GM18861 (cell line): ENCODE measurements at regions not wholly inside any gene's neighbourhood (a gene's known extent, or its start where the extent isn't known, plus 50 kb on each side); places are given as distances from the start of the nearest gene placed in this dataset.

Experiments used
- ATAC-seq: cut with Tn5 transposase; IDR thresholded peaks from one replicate; pipeline ENCODE4 v1.9.1; 2021; ENCODE audit not compliant: unreplicated experiment

DNA sequence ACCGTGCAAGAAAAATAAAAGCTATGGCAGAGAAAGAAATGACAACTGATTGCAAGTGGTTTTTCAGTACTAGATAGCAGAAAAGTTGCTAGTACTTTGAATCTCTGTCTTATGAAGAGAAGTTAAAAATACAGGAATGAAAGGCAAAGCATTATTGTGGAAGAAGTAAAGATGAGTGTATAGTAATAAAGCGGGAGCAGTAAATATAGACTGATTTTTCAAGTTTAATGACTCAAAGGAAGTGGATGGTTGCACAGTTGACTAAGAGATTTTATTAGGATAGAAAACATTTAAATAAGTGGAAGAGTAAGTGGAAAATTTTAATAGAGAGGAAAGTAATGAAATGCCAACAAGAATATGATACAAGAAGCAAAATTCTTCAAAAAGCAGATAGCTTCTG, 1076.1 kb upstream of the CADM2 start:
- ATAC-seq: no peak

DNA sequence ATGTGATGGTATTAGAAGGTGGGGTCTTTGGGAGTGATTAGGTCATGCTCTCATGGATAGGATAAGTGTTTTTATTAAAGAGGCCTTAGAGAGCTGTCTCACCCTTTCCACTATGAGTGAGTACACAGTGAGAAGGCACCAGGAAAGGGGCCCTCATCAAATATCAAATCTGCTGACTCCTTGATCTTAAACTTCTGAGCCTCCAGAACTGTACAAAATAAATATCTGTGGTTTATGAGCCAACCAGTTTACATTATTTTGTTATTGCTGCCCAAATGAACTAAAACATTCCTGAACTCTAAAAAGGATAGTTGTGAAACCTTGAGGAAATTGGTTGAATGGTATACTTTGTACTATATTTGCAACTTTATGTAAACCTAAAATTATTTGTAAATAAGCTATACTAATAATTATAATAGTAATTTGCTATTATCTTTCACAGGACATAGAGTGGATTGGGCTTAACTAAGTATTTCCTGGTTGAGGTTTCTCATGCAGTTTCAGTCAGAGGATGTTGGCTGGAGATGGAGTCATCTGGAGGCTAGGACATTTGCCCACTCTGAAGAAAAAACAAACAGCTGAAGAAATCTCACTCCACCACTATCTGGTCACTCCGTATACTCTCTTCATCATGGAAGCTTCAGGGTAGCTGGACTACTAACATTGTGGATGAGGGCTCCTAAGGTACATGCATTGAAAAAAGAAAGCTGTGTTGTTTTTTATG, 1068.6 kb upstream of the CADM2 start:
- ATAC-seq: no peak

DNA sequence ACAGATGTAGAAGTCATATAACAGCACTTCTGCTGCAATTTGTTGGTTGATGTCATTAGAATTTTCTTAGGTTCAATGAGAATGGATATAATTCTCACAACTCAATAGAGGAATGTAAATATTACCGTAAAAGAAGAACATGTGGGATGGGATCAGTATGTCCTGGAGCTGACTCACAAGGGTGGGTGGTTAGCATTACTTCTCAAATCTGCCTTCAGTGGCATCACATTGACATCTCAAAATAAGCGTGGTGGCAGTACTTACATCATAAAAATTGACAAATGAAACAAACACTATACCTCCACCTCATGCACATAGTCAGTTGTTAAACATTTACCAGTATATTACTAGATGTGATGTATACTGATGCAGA, 1068.0 kb upstream of the CADM2 start:
- no peak for ATAC-seq

DNA sequence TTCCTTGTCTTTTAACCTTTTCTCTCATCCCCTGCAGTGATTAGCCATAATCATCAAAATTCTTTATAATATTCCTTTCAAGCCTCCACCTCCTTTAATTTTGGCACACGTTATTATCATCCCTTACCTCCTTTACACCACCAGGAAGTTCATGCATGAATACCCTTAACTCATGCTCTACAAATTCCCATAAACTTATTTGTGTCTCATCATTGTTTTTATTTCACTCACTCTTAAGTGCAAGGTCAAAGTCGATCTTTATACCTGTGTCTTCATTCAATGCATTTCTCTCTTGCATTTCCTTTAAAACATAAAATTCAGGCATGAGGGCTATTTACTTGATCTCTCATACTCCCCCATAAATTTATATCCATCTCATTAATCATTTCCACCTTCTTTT, 1064.6 kb upstream of the CADM2 start:
- ATAC-seq: no peak

DNA sequence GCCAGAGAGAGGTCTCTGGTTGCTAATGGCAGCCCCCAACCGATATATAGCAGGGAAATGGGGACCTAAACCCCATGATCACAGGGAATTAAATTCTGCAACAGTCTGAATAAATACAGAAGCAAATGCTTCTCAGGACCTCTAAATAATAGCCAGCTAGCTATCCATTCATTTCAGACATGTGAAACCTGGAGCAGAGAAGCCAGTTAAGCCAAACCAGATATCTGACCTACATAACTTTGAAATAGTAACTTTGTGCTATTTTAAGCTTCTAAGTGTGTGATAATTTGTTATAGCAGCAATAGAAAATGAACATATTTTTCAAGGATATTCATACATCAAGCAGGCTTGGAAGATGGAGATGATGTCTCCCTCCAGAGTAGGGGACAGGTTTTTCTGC, 1062.9 kb upstream of the CADM2 start:
- no peak for ATAC-seq

DNA sequence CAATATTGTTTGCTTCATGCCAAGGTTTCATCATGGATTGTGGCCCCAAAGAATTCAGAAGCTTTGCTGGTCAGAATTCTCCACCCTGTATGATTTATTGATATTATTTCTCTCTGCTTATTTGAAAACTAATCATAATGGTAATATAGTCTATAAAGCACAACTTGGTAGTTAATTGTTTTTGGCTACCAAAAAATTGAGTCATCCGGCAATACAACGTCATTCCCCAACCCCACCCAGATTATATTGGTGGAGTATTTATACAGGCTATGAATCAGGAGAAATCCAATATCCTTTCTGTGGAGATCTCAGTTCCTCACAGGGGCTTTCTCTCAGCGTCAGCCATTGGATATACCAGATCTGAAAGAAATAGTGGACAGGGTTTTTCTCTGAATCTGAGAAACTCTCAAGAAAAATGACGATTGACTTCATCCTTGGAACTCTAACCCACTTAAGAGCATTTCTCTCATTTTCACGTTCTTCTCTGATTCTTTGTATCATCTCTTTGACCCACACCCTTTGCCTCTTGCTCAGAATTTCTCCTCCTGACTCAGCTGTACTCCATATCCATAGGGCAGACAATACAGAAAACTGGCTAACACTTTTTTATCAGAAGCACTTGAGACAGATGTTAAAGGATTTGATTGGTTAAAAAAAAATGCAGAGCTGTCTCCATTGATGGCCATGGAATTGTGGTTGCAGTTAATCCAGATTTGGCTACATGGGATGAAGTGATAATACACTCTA, 1055.8 kb upstream of the CADM2 start:
- no peak for ATAC-seq

DNA sequence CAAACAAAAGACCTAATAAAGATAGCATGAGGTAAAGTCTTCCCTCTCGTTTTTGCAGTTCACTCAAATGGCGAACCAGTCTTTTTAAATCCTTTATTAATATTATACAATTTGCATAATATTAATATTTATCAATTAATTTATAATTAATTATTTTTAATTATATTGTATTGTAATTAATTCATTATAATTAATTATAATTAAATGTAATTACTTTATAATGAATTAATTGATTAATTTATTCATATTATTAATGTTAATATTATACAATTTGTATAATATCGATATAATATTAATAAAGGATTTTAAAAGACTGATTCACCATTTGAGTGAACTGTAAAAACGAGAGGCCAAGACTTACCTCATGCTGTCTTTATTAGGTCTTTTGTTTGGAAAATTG, 1045.4 kb upstream of the CADM2 start:
- ATAC-seq: no peak

DNA sequence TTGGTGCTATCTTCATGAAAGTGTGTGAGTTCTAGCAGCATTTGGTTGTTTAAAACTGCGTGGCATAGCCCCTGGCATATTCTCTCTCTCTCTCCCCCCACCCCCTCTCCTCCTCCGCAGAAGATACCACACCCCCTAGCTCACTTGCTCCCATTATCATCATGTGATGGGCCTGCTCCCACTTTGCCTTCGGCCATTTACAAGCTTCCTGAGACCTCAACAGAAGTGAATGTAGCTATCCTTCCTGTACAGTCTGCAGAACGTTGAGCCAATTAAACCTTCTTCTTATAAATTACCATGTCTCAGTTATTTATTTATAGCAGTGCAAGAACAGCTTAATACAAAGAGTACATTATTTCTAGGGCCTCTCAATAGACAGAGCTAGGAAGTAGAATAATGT, 1032.5 kb upstream of the CADM2 start:
- ATAC-seq: no peak

DNA sequence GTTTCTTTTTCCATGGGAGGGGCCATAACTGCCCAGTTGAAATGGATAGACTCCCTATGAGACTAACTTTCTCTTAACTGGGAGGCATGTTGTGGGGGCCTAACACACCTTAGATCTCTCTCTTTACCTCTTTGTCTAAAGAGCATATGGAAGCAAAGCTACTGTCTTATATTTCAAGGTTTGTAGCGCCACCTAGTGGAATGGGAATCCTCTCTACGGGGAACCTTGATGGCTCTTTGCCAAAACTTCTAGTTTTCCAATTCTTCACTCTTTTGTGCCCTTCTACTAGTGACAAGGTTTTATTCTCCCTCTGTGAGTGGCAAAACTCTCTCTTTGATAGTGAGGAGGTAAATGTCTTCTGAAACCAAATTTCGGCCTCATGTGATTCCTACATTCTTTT, 1030.4 kb upstream of the CADM2 start:
- ATAC-seq: no peak

DNA sequence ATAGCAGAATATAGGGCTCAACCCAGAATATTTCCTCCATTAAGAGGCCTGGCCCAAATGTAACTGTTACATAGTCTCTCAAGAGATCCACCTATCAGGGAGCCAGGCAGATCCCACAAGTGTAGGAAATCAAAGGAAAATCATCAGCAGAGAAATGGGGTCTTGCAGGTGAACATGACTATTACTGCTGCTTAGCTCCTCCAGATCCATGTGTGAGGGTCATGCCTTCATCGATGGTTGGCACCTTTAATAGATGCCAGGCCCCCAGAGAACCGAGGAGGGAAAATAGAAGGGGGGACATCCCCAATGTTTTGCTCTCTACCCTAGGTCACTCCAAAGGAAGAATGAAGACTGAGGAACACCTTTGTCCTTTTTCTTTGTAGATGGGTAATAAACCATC, 1029.9 kb upstream of the CADM2 start:
- ATAC-seq: no peak

DNA sequence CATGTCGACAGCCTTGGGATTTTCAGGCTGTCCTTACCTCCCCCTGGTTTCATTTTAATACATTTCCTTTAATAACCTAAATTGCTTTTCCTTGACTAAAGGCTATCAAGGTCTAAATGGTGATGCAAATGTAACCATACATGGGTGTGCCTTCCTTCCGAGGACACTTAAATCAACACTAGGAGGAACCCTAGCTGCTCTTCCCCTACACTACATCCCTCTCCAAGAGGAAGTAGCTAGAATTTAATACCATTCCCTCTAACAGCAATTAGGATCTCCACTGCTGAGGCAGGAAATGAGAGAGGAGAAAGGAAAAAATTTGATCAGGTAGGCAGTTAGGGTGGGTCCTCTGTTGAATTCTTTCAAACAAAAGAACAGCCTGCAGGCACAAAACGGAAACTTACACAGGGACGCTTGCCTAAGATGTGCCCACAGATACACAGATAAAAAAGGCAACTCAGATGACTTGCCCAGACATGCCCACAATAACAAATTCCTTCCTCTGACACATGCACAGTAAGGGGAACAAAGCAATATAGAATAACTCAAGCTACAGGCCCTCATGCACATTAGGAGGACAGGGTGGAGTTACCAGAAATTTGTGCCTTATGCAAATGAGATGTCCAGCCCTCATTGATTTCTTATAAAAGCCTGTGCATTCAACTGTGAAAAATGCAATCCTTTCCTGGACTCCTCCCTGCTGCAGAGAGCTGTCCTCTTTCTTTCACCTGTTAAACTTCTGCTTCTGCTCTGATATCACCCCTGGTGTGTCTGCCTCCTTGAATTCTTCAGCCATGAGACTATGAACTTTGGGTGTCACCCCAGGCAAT, 1024.4 kb upstream of the CADM2 start:
- peak; percentile 53 for ATAC-seq

DNA sequence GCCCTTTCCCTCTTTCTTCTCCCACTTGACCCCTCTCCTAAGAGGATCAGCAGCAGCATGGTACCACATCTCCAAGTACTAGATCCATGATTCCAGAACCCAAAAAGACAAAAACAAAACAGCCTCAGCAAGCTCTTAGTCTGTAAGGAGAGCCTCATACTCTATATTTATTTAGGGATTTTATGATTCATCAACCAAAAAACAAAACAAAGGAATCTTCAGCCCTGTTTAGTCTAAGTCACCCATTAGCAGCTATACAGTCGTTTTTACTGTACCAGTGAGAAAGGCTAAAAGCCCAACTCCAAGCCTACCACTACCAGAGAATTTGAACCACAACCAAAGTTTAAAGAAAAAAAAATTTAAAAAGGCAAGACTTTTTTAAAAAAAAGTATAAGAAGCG, 1020.3 kb upstream of the CADM2 start:
- no peak for ATAC-seq

DNA sequence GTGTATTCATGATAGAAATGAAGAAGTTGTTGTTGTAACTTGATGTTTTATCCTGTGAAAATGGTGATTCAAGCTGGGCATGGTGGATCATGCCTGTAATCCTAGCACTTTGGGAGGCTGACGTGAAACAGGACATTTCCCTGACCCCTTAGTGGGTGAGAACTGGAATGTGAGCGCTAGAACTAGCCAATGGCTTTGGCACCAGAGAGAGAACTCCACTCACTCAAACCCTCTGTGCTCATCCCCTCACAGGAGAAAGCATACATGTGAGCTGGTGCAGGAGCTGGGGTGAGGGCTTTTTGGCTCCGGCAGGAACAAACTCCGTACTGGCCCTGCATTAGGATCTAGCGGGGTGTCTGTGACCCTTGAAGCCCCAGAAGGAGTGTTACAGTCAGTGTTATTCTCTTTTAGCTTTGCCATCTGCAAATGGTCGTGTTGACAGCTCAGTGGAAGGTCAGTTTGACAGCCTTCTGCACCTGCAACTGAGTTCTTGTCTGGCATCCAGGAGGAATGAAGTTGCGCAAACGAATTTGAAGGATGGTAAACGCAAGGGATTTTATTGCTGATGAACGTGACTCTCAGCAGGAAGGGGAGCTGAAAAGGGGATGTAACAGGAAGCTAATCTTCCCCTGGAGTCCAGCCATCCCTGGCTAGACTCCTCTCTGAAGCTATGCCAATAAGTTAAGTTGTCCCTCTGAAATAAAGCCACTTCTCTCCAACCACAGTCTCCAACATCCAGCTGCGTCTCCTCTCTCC, 1016.6 kb upstream of the CADM2 start:
- no peak for ATAC-seq

DNA sequence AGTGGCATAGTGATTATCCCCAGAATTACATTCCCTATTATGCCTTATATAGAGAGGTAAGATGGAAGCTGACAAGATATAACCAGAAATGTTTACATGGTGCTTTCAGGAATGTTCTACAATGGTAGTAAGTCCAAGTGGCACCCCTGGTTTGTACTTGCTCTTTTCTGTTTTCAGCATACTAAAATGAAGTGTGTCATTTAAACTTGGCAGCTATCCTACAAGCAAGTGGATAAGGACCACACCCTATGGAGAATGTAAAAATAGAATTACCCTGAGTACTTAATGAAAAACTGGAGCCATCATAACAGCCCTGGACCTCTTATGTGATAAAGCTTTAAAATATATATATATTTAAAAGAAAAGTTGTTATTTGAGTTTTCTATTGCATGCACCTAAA, 1012.7 kb upstream of the CADM2 start:
- ATAC-seq: no peak

DNA sequence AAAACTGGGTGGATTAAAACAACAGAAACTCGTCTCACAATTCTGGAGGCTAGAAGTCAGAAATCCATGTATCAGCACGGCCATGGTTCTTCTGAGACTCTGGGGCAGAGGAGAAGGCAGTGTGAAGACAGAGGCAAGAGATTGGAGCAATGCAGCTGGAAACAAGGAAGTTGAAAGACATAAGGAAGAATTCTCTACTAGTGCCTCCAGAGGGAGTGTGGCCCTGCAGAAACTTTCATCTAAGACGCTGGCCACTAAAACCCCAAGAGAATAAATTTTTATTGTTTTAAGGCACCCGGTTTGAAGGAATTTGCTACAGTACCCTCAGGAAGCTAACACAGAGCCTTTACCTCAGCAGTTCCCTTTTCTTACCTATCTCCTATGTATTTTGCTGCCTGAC, 1012.2 kb upstream of the CADM2 start:
- no peak for ATAC-seq

DNA sequence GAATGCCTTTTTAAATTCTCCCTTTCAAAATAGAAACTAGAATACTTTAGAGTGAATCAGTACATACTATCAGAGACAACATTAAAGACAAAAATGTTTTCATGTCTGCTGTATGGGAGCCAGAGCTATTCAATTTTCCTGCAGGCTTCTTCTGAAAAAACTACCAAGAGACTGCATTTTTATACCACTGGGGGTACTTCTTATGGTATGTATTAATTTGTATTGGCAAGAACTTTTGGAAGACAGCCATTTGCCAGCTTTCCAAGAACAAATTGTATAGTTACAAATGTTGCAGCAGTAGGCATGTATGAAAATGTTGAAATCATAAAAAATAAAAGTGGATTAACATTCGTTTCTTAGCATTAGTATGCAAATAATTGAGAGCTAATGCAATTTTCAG, 1010.0 kb upstream of the CADM2 start:
- no peak for ATAC-seq

DNA sequence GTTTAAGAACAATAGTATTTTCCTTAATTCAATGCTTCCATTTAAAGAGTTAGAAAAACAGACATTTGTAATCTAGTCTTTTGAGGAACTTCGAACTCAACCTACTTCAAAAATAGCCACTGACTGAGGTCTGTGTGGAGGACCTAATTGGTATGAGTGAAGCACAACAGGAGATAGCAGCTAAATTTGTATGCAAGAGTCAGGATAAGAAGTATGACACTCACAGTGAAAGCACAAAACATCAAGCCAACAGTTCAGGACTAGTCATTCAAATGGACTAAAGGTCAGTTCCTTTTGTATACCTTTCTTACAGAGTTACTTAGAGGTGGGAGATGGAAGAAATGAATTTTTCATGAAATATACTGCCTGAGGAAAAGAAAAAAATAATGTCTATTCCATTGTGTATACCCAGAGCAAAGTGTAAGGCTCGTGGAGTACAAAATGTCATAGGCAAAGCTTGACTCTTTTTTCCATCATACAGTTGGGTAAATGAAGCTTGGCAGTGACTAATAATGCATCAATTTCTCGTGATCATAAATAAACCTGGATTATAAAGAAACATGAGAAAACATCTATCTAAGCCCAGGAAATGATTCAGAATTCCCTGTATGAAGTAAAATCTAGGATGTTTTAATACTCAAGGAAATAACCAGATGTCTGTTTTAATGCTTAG, 1005.2 kb upstream of the CADM2 start:
- no peak for ATAC-seq

DNA sequence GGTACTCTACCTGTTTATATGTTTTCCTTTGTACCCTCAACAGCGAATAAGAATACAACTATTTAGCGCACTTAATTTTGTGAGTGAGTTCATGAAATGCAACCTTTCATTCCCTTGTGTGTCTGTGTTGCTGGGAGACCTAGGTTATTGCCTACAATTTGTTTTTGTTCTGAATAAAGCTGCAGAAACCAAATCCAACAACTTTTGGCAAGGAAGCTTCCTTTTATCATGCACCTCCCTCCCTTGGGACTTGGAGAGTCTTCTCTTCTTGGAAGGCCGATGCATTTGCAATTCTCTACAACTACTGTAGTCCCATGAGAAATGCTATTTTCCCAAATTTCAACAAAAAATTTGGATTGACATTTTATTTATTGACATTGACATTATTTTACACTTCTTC, 1002.4 kb upstream of the CADM2 start:
- no peak for ATAC-seq

DNA sequence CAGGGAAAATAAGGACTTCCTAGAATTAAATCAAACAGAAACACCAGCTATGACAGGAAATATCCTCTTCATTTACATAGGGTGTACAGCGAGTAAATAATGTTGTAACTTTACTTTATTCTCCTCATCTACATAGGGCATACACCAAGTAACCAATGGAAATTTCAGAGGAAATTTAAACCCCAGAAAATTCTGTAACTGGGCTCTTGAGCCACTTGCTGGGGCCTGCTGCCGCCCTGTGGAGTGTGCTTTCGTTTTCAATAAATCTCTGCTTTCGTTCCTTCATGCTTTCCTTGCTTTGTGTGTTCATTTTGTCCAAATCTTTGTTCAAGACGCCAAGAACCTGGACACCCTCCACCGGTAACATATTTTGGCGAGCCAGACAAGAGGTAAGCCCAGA, 990.4 kb upstream of the CADM2 start:
- ATAC-seq: no peak

DNA sequence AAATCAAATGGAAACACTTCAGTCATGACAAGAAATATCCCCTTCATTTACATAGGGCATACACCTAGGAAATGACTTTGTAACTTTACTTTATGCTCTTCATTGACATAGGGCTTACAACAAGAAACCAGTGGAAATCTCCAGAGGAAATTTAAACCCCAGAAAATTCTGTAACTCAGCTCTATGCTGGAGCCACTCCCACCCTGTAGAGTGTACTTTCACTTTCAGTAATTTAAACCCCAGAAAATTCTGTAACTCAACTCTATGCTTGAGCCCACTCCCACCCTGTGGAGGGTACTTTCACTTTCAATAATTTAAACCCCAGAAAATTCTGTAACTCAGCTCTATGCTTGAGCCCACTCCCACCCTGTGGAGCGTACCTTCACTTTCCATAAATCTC, 987.1 kb upstream of the CADM2 start:
- no peak for ATAC-seq

DNA sequence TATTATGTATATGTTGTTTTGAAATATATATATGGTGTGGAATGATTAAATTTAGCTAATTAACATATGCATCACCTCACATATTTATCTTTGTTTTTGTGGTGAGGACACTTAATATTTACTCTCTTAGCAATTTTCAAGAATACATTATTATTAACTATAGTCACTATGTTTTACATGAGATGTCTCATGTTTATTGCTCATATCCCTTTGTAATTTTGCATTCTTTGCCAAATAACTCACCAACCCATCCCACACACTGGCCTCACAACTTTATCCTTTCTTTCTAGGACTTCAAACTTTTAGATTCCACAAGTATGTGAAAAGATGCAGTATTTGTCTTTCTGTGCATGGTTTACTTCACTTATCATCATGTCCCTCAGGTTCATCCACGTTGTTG, 950.2 kb upstream of the CADM2 start:
- ATAC-seq: no peak
